ENCODE measurements at regions not wholly inside any gene's neighbourhood (a gene's known extent, or its start where the extent isn't known, plus 50 kb on each side); places are given as distances from the start of the nearest gene placed in this dataset.

- no peak overlapping the region for H3K27ac Mint-ChIP-seq
Observed at GRCh38 chr17:72297326-72298115, 176.7 kb downstream of the SOX9 start.

GRCh38 chr17:72299100-72299499 is 178.3 kb downstream of the SOX9 start:
- H3K27ac Mint-ChIP-seq: no peak overlapping the region
- no peak overlapping the region for H3K4me3 ChIP-seq (ENCODE audit: low read length)
- peaks cover 0 to 3% of the 10 kb centered on the region in 2 donors for H3K9me3 Mint-ChIP-seq
- intact Hi-C loops (cut with micrococcal nuclease): no loop called here
- DNase-seq (no peak), ATAC-seq (no peak)
- H3K27ac ChIP-seq (ENCODE audit: low read length): no peak overlapping the region
- no peak for TF ChIP-seq CTCF (IDR thresholded peaks at IDR 0.05)
- H3K27me3 ChIP-seq (ENCODE audit: control insufficient read depth, insufficient read depth, low read length): no peaks in the 10 kb centered on the region
- H3K9me3 ChIP-seq (ENCODE audit: control insufficient read depth, insufficient read depth, low read length): no peaks in the 10 kb centered on the region
- H3K36me3 Mint-ChIP-seq: no peaks in the 10 kb centered on the region
- no peaks in the 10 kb centered on the region for H3K4me1 Mint-ChIP-seq
- H3K36me3 ChIP-seq (ENCODE audit: control insufficient read depth, insufficient read depth, low read length): no peaks in the 10 kb centered on the region
- H3K27me3 Mint-ChIP-seq (ENCODE audit: low read depth in 2 of 2): no peaks in the 10 kb centered on the region
- 40% methylated on average over 4 of the region's 4 CpGs for WGBS (ENCODE audit: insufficient coverage)
- no peaks in the 10 kb centered on the region for H3K4me1 ChIP-seq (ENCODE audit: control insufficient read depth, insufficient read depth, low read length)
- H3K4me3 Mint-ChIP-seq: no peak overlapping the region

More at GRCh38 chr17:72297326-72298115, 176.7 kb downstream of the SOX9 start:
- Histone ChIP-seq H3K27ac (ENCODE audit: low read length) (no peak overlapping the region), H3K9me3 (ENCODE audit: control insufficient read depth, insufficient read depth, low read length) (no peaks in the 10 kb centered on the region), H3K27me3 (ENCODE audit: control insufficient read depth, insufficient read depth, low read length) (no peaks in the 10 kb centered on the region), H3K4me3 (ENCODE audit: low read length) (no peak overlapping the region), H3K4me1 (ENCODE audit: control insufficient read depth, insufficient read depth, low read length) (no peaks in the 10 kb centered on the region), H3K36me3 (ENCODE audit: control insufficient read depth, insufficient read depth, low read length) (no peaks in the 10 kb centered on the region)
- H3K27me3 Mint-ChIP-seq (ENCODE audit: low read depth in 2 of 2): no peaks in the 10 kb centered on the region
- H3K9me3 Mint-ChIP-seq: peaks cover 0 to 3% of the 10 kb centered on the region in 2 donors
- TF ChIP-seq CTCF (IDR thresholded peaks at IDR 0.05): no peak
- ATAC-seq (no peak), DNase-seq (no peak)
- intact Hi-C loops (cut with micrococcal nuclease): no loop called here
- no peaks in the 10 kb centered on the region for H3K36me3 Mint-ChIP-seq
- 66% methylated on average over 9 of the region's 9 CpGs for WGBS (ENCODE audit: insufficient coverage)
- no peak overlapping the region for H3K4me3 Mint-ChIP-seq
- H3K4me1 Mint-ChIP-seq: no peaks in the 10 kb centered on the region

GRCh38 chr17:72299592-72299991 is 178.8 kb downstream of the SOX9 start:
- intact Hi-C loops (cut with micrococcal nuclease): no loop called here
- Histone ChIP-seq H3K4me3 (ENCODE audit: low read length) (no peak overlapping the region), H3K9me3 (ENCODE audit: control insufficient read depth, insufficient read depth, low read length) (no peaks in the 10 kb centered on the region), H3K36me3 (ENCODE audit: control insufficient read depth, insufficient read depth, low read length) (no peaks in the 10 kb centered on the region), H3K27me3 (ENCODE audit: control insufficient read depth, insufficient read depth, low read length) (no peaks in the 10 kb centered on the region), H3K27ac (ENCODE audit: low read length) (no peak overlapping the region), H3K4me1 (ENCODE audit: control insufficient read depth, insufficient read depth, low read length) (no peaks in the 10 kb centered on the region)
- H3K27me3 Mint-ChIP-seq (ENCODE audit: low read depth in 2 of 2): no peaks in the 10 kb centered on the region
- no peaks in the 10 kb centered on the region for H3K4me1 Mint-ChIP-seq
- no peaks in the 10 kb centered on the region for H3K36me3 Mint-ChIP-seq
- TF ChIP-seq CTCF (IDR thresholded peaks at IDR 0.05): no peak
- DNase-seq (no peak), ATAC-seq (no peak)
- no peak overlapping the region for H3K27ac Mint-ChIP-seq
- H3K9me3 Mint-ChIP-seq: peaks cover 0 to 3% of the 10 kb centered on the region in 2 donors
- WGBS (ENCODE audit: insufficient coverage): 58% methylated on average over 5 of the region's 5 CpGs
- no peak overlapping the region for H3K4me3 Mint-ChIP-seq

- H3K4me1 ChIP-seq (ENCODE audit: control insufficient read depth, insufficient read depth, low read length): no peaks in the 10 kb centered on the region
- no peaks in the 10 kb centered on the region for H3K4me1 Mint-ChIP-seq
- no peaks in the 10 kb centered on the region for H3K36me3 ChIP-seq (ENCODE audit: control insufficient read depth, insufficient read depth, low read length)
- no peak overlapping the region for H3K4me3 ChIP-seq (ENCODE audit: low read length)
- no peak overlapping the region for H3K4me3 Mint-ChIP-seq
- TF ChIP-seq CTCF (IDR thresholded peaks at IDR 0.05): no peak
- no peaks in the 10 kb centered on the region for H3K9me3 Mint-ChIP-seq
- DNase-seq (no peak), ATAC-seq (no peak)
- no peak overlapping the region for H3K27ac ChIP-seq (ENCODE audit: low read length)
- 80% methylated on average over 2 of the region's 2 CpGs for WGBS (ENCODE audit: insufficient coverage)
- H3K27ac Mint-ChIP-seq: no peak overlapping the region
- intact Hi-C loops (cut with micrococcal nuclease): no loop called here
- H3K9me3 ChIP-seq (ENCODE audit: control insufficient read depth, insufficient read depth, low read length): no peaks in the 10 kb centered on the region
- H3K27me3 Mint-ChIP-seq (ENCODE audit: low read depth in 2 of 2): no peaks in the 10 kb centered on the region
- no peaks in the 10 kb centered on the region for H3K36me3 Mint-ChIP-seq
- H3K27me3 ChIP-seq (ENCODE audit: control insufficient read depth, insufficient read depth, low read length): no peaks in the 10 kb centered on the region
Observed at GRCh38 chr17:72301887-72302286, 181.1 kb downstream of the SOX9 start.

Measured in natural killer cell (primary cell).